ENCODE measurements at regions not wholly inside any gene's neighbourhood (a gene's known extent, or its start where the extent isn't known, plus 50 kb on each side); places are given as distances from the start of the nearest gene placed in this dataset.

DNA sequence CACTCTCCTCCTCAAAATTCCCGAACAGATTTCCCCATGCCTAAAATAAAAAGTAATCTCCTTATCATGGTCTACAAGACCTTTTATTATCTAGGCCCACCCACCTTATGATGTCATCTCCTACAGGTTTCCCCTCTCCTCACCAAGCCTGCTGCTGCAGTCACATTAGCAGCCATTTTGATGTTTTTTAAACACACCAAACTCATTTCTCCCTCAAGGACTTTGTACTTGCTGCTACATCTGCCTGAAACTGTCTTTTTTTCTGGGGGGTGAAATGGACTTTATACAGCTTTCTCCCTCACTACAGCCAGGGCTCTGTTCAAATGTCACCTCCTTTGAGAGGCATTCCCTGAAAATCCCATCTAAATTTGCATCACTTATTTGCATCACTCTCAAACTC, 90.2 kb upstream of the TAB3 start:
- TF ChIP-seq, protein P1, sequence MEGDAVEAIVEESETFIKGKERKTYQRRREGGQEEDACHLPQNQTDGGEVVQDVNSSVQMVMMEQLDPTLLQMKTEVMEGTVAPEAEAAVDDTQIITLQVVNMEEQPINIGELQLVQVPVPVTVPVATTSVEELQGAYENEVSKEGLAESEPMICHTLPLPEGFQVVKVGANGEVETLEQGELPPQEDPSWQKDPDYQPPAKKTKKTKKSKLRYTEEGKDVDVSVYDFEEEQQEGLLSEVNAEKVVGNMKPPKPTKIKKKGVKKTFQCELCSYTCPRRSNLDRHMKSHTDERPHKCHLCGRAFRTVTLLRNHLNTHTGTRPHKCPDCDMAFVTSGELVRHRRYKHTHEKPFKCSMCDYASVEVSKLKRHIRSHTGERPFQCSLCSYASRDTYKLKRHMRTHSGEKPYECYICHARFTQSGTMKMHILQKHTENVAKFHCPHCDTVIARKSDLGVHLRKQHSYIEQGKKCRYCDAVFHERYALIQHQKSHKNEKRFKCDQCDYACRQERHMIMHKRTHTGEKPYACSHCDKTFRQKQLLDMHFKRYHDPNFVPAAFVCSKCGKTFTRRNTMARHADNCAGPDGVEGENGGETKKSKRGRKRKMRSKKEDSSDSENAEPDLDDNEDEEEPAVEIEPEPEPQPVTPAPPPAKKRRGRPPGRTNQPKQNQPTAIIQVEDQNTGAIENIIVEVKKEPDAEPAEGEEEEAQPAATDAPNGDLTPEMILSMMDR (IDR thresholded peaks at IDR 0.05): no peak
- TF ChIP-seq POLR2A (IDR thresholded peaks at IDR 0.05): no peak
